Amniotic stem cell (primary cell): ENCODE measurements at regions not wholly inside any gene's neighbourhood (a gene's known extent, or its start where the extent isn't known, plus 50 kb on each side); places are given as distances from the start of the nearest gene placed in this dataset.
"Not testable (repeated sequence)": the region's sequence is repeated elsewhere in the genome, so short reads cannot be mapped to it uniquely, and the experiment has no call there.

Source experiments
- DNase-seq: peaks from one replicate; lab custom pipeline; 2025; lab: John Stamatoyannopoulos, UW

- no peak for DNase-seq
These were observed 186.8 kb downstream of the FRK start for GRCh38 chr6:115873901-115874300.

DNA sequence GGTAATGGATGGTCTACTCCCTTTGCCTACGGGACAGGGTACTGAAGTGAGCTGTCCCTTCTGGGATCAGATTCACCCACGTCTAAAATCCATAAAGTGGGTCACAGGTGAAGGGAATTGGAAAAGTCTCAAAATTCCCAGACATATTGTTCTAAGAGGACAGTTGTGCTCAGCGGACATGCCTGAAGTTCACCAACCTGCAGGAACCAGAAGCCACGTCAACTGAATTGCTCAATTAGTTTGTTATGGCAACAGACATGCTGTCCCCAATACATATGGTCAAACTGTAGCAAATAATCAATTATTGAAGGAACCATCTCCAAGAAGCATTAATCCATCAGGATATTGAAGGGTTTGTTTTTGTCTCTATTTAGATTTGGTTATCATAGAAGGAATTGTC lies 190.2 kb downstream of the FRK start:
- DNase-seq: no peak

- DNase-seq: no peak
These were observed 194.8 kb downstream of the FRK start for GRCh38 chr6:115865914-115866313.

DNA sequence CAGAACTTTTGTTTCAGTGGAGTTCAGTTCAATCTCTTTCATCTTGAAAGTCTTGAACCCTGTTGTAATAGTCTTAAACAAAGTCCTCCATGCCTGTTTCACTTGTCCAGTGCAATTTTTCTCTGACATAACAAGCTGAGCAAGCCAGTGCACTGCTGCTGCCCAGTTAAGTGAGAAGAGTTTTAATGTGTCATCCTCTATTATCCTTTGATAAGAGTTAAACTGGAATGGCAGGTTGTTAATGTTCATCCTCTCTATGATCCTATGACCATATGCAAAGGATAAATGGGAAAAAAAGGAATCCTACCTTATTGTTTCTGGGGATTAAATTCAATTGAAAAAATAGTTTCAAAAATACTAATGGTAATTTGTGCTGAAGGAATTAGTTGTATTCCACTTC lies 197.5 kb downstream of the FRK start:
- no peak for DNase-seq

- not testable (repeated sequence) for DNase-seq
These were observed 199.0 kb downstream of the FRK start for GRCh38 chr6:115861658-115862057.

DNA sequence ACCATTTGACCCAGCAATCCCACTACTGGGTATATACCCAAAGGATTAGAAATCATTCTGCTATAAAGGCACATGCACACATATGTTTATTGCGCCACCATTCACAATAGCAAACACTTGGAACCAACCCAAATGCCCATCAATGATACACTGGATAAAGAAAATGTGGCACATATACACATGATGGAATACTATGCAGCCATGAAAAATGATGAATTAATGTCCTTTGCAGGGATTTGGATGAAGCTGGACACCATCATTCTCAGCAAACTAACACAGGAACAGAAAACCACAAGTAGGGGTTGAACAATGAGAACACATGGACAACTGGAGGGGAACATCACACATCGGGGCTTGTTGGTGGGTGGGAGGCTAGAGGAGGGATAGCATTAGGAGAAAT lies 201.1 kb downstream of the FRK start:
- DNase-seq: not testable (repeated sequence)

DNA sequence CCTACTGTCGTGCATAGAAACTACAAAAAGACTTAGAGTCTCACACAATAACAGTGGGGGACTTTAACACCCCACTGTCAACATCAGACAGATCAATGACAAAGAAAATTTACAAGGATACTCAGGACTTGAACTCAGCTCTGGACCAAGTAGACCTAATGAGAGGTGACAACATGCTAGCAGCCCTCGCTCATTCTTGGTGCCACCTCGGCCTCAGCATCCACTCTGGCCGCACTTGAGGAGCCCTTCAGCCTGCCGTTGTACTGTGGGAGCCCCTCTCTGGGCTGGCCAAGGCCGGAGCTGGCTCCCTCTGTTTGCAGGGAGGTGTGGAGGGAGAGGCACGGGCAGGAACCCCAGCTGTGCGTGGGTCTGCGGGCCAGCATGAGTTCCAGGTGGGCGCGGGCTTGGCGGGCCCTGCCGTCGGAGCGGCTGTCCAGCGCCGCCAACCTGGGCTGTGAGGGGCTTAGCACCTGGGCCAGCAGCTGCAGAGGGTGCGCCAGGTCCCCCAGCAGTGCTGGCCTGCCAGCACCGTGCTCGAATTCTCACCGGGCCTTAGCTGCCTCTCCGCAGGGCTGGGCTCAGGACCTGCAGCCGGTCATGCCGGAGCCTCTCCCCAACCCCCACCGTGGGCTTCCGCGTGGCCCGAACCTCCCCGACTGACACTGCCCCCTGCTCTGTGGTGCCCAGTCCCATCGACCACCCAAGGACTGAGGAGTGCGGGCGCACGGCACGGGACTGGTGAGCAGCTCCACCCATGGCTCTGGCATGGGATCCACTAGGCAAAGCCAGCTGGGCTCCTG lies 205.6 kb downstream of the FRK start:
- no peak for DNase-seq

DNA sequence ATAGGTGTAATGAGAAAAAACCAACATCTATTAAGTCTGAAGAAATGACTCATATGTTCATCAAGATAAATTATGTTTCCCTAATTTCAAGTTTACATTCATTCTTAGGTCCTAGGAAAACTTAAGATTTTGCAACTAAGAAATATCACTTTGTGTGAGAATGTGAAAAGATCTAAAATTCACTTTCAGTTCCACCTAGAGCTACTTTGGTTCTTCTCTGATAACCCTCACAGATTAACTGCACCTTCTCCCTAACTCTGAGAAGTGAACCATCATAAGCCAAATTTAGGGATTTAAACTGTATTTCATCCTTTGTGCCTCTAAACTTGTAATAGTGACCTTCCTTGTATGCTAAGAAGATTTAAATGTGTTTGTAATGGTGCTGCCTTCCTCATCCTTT lies 213.0 kb downstream of the FRK start:
- DNase-seq: no peak

GRCh38 chr6:115843945-115844344 lies 216.7 kb downstream of the FRK start:
- no peak for DNase-seq

DNA sequence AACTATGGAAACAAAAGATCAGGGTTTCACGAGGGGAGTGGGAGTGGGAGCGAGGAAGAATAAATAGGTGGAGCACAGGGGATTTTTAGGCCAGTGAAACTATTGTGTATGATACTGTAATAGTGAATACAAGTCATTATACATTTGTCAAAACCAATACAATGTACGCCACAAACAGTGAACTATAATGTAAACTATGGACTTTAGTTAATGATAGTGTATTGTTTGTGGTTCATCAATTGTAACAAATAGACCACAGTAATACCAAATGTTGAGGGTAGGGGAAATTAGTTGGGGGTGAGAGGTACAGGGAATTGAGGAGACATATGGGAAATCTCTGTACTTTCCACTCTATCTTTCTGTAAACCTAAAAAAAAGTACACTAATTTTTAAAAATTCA lies 218.4 kb downstream of the FRK start:
- DNase-seq: no peak

DNA sequence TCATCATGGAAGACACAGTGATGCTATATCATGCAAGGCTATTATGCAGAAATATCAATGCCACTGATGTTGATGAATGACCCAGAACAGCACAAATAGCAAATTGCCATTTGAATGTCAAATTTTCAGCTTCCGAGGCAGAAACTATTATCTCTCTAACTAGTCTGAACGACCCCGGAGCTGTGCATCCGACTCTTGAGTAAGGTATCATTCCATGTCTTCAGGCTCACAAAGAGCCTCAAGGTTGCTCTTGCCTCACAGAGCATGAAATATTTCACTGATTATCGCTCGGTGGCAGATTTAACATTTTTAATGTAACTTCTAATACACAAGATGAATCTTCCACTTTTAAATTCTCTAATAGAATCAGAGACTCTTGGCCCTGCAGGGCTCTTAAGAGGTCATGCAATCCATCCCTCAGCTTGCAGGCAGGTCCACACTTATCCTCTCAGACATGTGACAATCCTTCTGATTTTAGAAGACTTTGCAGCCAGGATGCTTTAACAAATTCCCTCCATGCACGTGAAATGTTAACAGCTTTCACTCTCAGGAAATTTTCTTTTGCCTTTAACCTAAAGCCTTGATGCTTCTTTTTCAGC lies 221.0 kb downstream of the FRK start:
- DNase-seq: no peak

DNA sequence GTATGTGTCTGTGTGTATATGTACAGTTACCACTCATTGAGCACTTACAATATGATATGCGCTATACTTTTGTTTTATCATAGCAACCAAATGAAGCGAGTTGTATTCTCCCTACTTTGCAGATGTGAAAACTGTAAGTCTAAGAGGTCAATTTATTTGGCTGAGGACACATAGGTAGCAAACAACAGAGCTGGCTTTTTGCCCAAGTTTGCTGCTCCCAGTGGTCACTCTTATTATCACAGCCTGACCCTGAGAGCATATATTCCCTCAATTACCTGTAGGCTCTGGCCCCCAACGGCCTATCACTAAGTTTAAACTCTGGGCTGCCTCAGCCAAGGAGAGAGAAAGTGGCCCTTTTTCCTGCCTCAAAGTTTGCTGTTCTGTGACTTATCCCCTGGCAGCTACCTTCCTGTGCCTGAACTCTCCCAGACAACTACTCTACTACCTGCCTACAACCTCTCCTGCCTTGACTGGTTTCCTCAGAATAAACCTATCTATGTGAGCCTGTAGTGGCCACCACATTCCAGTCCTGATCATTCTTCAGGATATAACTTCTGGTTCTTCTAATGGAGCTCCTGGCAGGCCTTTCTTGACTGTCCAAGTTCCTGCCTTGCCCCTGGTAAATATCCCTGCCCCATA lies 221.8 kb downstream of the FRK start:
- no peak for DNase-seq

DNA sequence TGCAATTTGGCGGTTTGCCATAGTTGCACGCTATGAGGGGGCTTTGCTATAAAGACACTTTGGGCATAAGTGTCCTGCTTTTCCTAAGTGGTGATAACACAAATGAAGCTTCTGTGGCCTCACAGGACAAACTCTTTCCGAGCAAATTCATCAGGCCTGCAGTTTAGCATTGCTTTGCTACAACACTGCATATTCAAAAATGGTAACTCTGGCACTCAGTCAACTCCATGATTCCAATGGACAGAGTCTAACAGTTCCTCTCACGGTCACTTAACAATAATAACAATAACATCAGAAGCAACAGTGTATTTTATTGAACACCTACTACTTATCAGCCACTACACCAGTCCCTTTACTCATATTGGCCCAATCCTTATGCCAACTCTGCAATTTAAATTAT lies 222.5 kb downstream of the FRK start:
- DNase-seq: no peak

DNA sequence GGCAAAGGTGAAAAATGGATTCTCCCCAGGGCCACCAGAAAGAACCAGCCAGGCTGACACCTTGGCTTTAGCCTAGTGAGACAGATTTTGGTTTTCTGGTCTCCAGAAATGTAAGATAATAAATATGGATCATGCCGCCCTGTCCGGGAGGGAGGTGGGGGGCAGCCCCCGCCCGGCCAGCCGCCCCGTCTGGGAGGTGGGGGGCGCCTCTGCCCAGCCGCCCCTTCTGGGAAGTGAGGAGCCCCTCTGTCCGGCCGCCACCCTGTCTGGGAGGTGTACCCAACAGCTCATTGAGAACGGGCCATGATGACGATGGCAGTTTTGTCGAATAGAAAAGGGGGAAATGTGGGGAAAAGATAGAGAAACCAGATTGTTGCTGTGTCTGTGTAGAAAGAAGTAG lies 224.3 kb downstream of the FRK start:
- DNase-seq: not testable (repeated sequence)

- no peak for DNase-seq
These were observed 225.4 kb downstream of the FRK start for GRCh38 chr6:115835314-115835713.

DNA sequence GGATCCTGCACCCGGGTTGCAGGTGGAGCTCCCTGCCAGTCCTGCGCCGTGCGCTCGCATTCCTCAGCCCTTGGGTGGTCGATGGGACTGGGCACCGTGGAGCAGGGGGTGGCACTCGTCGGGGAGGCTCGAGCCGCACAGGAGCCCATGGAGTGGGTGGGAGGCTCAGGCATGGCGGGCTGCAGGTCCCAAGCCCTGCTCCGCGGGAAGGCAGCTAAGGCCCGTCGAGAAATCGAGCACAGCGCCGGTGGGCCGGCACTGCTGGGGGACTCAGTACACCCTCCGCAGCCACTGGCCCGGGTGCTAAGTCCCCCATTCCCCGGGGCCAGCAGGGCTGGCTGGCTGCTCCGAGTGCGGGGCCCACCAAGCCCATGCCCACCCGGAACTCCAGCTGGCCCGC lies 226.1 kb downstream of the FRK start:
- DNase-seq: not testable (repeated sequence)

- DNase-seq: no peak
These were observed 227.9 kb downstream of the FRK start for GRCh38 chr6:115832786-115833185.

- no peak for DNase-seq
These were observed 228.5 kb downstream of the FRK start for GRCh38 chr6:115832186-115832585.

DNA sequence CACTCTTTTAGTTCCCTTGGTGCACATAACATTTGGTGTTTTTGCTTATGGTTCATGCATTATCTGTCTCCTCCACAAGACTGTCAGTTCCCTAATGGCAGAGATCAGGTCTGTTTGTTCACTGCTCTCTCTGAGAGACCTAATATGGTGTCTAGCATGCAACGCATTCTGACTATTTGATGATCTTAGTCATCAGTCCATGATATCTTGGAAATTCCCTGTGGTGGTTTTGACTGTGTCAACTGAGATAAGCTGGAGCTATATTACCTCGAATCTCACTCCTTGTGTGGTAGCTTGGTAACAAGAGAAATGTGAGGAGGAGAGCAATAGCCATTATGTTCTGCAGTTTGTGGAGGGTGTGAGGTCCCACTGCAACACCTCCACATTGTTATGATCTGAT lies 229.8 kb downstream of the FRK start:
- DNase-seq: no peak

DNA sequence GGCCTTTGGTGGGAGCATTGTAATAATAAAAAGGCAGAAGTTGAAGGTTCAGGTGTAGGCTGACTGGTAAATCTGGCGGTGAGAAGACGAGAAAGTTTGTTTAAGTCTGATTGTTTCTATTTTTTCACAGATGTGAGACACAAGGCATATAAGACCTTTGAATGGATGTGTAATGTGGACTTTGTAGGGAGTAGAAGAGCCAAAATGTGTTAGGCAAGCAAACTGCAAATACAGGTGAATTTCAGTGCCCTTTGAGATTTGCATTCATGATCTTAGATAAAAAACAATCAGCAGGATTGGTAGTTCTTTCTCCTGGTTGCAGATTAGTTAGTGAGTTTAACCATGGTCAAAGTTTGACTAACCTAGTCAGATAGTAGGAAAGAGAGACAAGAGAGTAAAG lies 238.9 kb downstream of the FRK start:
- DNase-seq: no peak

DNA sequence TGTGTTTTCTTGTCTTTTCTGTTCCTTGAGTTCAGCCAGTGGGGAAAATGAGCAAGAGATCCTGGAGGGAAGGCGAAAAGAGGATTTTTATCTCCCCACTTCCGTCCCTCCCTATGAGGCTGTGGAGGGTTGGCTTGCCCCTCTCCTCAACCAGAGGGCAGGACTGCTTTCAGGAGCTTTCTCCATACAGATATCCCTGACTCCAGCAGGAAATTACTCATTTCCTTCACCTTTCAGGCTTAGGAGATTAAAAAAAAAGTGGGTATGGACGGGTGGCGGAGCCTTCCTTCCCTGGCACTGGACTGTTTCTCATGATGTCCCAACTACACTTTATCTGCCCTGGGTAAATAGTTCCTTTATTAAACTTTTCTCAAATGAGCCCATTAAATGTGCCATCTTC lies 241.2 kb downstream of the FRK start:
- DNase-seq: no peak

DNA sequence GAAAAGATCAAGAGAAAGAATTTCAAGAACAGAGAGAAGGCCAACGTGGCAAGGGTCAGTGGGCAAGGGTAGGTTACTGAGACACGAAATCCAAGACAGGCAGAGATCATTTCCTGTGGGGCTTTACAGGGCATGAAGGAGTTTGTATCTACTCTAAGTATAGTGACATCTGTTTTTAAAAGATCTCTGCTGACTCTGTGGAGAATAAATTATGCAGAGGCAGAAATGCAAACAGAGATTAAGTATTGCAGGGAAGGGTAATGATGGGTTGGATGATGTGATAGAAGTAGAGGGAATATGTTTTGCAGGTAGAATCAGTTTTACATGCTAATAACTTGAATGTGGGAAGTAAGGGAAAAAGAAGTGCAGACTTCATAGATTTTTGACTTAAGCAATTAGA lies 243.5 kb downstream of the FRK start:
- DNase-seq: no peak

- no peak for DNase-seq
These were observed 245.8 kb downstream of the FRK start for GRCh38 chr6:115814907-115815306.
